Spleen (tissue), 11 donors: ENCODE measurements at regions not wholly inside any gene's neighbourhood (a gene's known extent, or its start where the extent isn't known, plus 50 kb on each side); places are given as distances from the start of the nearest gene placed in this dataset.

Experiments used
- DNase-seq: peaks from one replicate; pipeline ENCODE4 v3.0.0-alpha.2; 2020
- H3K27ac ChIP-seq, 8 donors: fragments of 200-600 bp; sonication (generic) in 7 of 8; 1 replicate in 4 of 8; 2 replicates in 4 of 8; pipeline versions ENCODE4 v1.5.0 to v1.8.0; 2016 to 2021; ENCODE audit warnings: inconsistent platforms in 4 of 8, mild to moderate bottlenecking in 4 of 8, moderate library complexity in 1 of 8
- H3K27me3 ChIP-seq, 7 donors: fragments of 200-600 bp; sonication (generic) in 6 of 7; replicated peaks in 1 of 7; 1 replicate in 4 of 7; 2 replicates in 3 of 7; pipeline versions ENCODE4 v1.5.0 to v1.8.0; 2016 to 2021; ENCODE audit warnings: inconsistent platforms in 3 of 7, mild to moderate bottlenecking in 1 of 7
- H3K36me3 ChIP-seq, 6 donors: fragments of 200-600 bp; sonication (generic) in 5 of 6; 1 replicate in 4 of 6; 2 replicates in 2 of 6; pipeline versions ENCODE4 v1.5.0 to v1.8.0; 2016 to 2021; ENCODE audit warnings: inconsistent platforms in 2 of 6
- H3K4me1 ChIP-seq, 6 donors: fragments of 200-600 bp; sonication (generic) in 5 of 6; 1 replicate in 3 of 6; 2 replicates in 3 of 6; pipeline versions ENCODE4 v1.5.0 to v1.8.0; 2016 to 2021; ENCODE audit warnings: inconsistent platforms in 3 of 6
- H3K4me3 ChIP-seq, 8 donors: fragments of 200-600 bp; sonication (generic) in 7 of 8; 1 replicate in 4 of 8; 2 replicates in 4 of 8; pipeline versions ENCODE4 v1.5.0 to v1.8.0; 2016 to 2021; ENCODE audit warnings: inconsistent platforms in 4 of 8, mild to moderate bottlenecking in 4 of 8, moderate library complexity in 2 of 8
- H3K9me3 ChIP-seq, 8 donors: fragments of 200-600 bp; sonication (generic) in 7 of 8; 1 replicate in 4 of 8; 2 replicates in 4 of 8; pipeline versions ENCODE4 v1.5.0 to v1.8.0; 2016 to 2021; ENCODE audit warnings: inconsistent platforms in 4 of 8
- CTCF ChIP-seq, 11 experiments: fragments of 200-600 bp in 7 of 11; fragments of 450-650 bp in 4 of 11; sonication (generic) in 4 of 11; IDR thresholded peaks in 8 of 11; conservative IDR thresholded peaks in 3 of 11; 1 replicate in 7 of 11; 2 replicates in 4 of 11; pipeline versions ENCODE4 v1.4.0 to v1.8.0; 2016 to 2021; ENCODE audit warnings: antibody characterized with exemption in 11 of 11, inconsistent platforms in 4 of 11, mild to moderate bottlenecking in 1 of 11
- POLR2A ChIP-seq, 3 donors: fragments of 450-650 bp; IDR thresholded peaks; one replicate each; pipeline ENCODE4 v1.5.1; 2017; ENCODE audit warnings: antibody characterized with exemption in 3 of 3, mild to moderate bottlenecking in 1 of 3
- POLR2AphosphoS5 ChIP-seq, 3 donors: sonication (generic); formaldehyde crosslinking; IDR thresholded peaks; one replicate each; pipeline ENCODE4 v1.5.1; 2017; ENCODE audit warnings: antibody characterized with exemption in 3 of 3
- WGBS, 5 donors: extraction: QIAGEN DNeasy Blood & Tissue Kit in 3 of 5; methylation state at CpG; one replicate each; pipeline versions ENCODE4 v1.1.5 to v1.1.7; 2013 to 2018; 5-methylcytosine and 5-hydroxymethylcytosine counted together
- intact Hi-C: fragments of 100-400 bp; cut with DNase I; formaldehyde crosslinking; loops from one replicate; pipeline ENCODE4 v1.15.0; 2023; ENCODE audit warnings: low total_unique reads
- donor health status: healthy with polysubstance abuse.
- donor health status: DM: no; HTN: no; CAD: no; lungs with moderate emphysema.
- donor health status: DM: no; HTN: no; CAD: no.
- donor health status: Bipolar disorder and iron deficiency.
- donor health status: healthy.
- donor health status: DM: no; HTN: no; CAD: no.
- donor health status: DM: yes; HTN: yes; CAD: no.

DNA sequence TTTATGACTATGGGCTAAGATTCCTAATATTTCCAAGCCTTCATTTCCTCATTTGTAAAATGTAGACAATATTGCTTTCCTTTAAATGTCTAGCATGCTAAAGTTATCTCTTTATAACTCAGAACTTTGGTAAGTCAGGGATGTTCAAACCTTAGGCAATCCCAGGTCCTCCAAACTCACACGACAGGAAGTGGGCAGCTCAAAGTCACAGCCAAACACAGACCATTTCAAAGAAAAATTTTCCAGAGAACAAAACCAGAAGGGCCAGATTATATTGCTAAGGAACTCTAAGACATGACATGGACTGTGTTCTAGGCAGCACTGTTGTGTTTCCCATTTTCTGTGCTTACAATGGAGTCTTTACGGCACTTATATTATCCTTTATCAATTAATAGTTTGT lies 87.8 kb upstream of the DYNC1I1 start:
- DNase-seq: no peak
- WGBS, 5 donors: 77 to 92% (median 82%) methylated on average over 2 of the region's 2 CpGs
- Histone ChIP-seq H3K36me3 (no peaks in the 10 kb centered on the region), H3K4me3 (no peak overlapping the region), H3K9me3 (no peaks in the 10 kb centered on the region), H3K27ac (no peak overlapping the region), H3K27me3 (no peaks in the 10 kb centered on the region), H3K4me1 (peaks cover 0 to 19% (median 7%) of the 10 kb centered on the region in 6 donors)
- TF ChIP-seq POLR2A (IDR thresholded peaks at IDR 0.05) (no peak), POLR2AphosphoS5 (IDR thresholded peaks at IDR 0.05) (no peak), CTCF (IDR thresholded peaks at IDR 0.05 in 8 of 11, conservative IDR thresholded peaks at IDR 0.05 in 3 of 11) (no peak)
- intact Hi-C loops: loop anchor here (10.0 kb wide), 1 partner anchor 90 kb away; the partner anchor contains the start of gene PDK4

DNA sequence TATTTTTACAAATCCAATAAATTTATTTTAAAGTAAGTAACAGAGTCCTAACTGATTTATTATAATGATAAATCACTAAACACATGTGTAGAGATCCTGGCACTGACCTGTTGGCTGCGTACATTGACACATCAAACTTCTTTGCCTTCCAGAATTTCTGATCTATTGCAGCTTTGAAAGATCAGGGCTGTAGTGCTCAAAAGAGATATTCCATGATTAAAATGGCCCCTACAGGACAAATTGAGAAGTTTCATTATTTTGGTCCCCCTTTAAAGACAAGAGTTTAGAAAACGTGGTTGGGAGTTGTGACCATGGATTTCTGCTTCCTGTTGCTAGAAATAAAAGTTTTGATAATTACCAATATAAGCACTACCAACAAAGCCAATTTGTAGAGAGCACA lies 87.7 kb upstream of the PDK4 start:
- Histone ChIP-seq H3K4me3 (no peak overlapping the region), H3K9me3 (no peaks in the 10 kb centered on the region), H3K27ac (peak overlapping the region in 1 of 8 donors; percentile 26), H3K4me1 (peaks cover 0 to 19% (median 7%) of the 10 kb centered on the region in 6 donors), H3K27me3 (no peaks in the 10 kb centered on the region), H3K36me3 (no peaks in the 10 kb centered on the region)
- TF ChIP-seq POLR2AphosphoS5 (IDR thresholded peaks at IDR 0.05) (no peak), POLR2A (IDR thresholded peaks at IDR 0.05) (no peak), CTCF (IDR thresholded peaks at IDR 0.05 in 8 of 11, conservative IDR thresholded peaks at IDR 0.05 in 3 of 11) (peak in 8 of 11 experiments; percentile 30 to 66 (median 60))
- WGBS, 5 donors: 23 to 42% (median 31%) methylated on average over 2 of the region's 2 CpGs
- no peak for DNase-seq
- intact Hi-C loops: loop anchor here (10.0 kb wide), 1 partner anchor 89 kb away; the partner anchor contains the start of gene PDK4

DNA sequence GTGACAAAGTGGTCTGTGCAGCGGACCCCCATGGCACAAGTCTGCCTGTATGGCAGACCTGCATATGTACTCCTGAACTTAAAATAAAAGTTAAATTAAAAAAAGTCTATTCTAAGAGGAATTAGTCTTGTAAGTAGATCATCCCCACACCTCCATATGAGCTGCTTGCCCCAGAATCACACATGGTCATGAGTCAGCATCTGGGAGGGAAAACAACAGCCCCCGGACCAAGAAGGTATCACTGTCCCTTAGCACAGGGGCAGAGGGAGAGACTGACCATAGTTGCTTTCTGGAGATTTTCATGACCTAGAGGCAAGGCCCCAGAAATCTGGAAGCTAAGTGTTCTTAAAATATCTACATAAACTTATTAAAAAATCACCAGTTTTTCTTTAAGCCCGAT lies 86.6 kb upstream of the PDK4 start:
- Histone ChIP-seq H3K36me3 (no peaks in the 10 kb centered on the region), H3K27me3 (no peaks in the 10 kb centered on the region), H3K4me1 (peaks cover 0 to 19% (median 7%) of the 10 kb centered on the region in 6 donors), H3K9me3 (no peaks in the 10 kb centered on the region), H3K27ac (no peak overlapping the region), H3K4me3 (no peak overlapping the region)
- intact Hi-C loops: loop anchor here (10.0 kb wide), 1 partner anchor 88 kb away; the partner anchor contains the start of gene PDK4
- TF ChIP-seq CTCF (IDR thresholded peaks at IDR 0.05 in 8 of 11, conservative IDR thresholded peaks at IDR 0.05 in 3 of 11) (no peak), POLR2A (IDR thresholded peaks at IDR 0.05) (no peak), POLR2AphosphoS5 (IDR thresholded peaks at IDR 0.05) (no peak)
- 61 to 88% (median 80%) methylated on average over 3 of the region's 3 CpGs for WGBS, 5 donors
- no peak for DNase-seq

GRCh38 chr7:95676691-95677090 lies 80.4 kb upstream of the PDK4 start:
- no peak for TF ChIP-seq POLR2A (IDR thresholded peaks at IDR 0.05)
- no peak for TF ChIP-seq POLR2AphosphoS5 (IDR thresholded peaks at IDR 0.05)
- H3K4me3 ChIP-seq: no peak overlapping the region
- intact Hi-C loops: no loop called here
- WGBS, 5 donors: 73 to 83% (median 79%) methylated on average over 3 of the region's 3 CpGs
- no peaks in the 10 kb centered on the region for H3K27me3 ChIP-seq
- H3K27ac ChIP-seq: no peak overlapping the region
- H3K9me3 ChIP-seq: no peaks in the 10 kb centered on the region
- no peak for DNase-seq
- no peaks in the 10 kb centered on the region for H3K36me3 ChIP-seq
- H3K4me1 ChIP-seq: no peaks in the 10 kb centered on the region

GRCh38 chr7:95675632-95676031 lies 79.3 kb upstream of the PDK4 start:
- WGBS, 5 donors: 71 to 92% (median 75%) methylated on average over 3 of the region's 3 CpGs
- Histone ChIP-seq H3K4me3 (no peak overlapping the region), H3K9me3 (no peaks in the 10 kb centered on the region), H3K4me1 (no peaks in the 10 kb centered on the region), H3K27ac (no peak overlapping the region), H3K27me3 (no peaks in the 10 kb centered on the region), H3K36me3 (no peaks in the 10 kb centered on the region)
- intact Hi-C loops: no loop called here
- TF ChIP-seq POLR2AphosphoS5 (IDR thresholded peaks at IDR 0.05) (no peak), CTCF (IDR thresholded peaks at IDR 0.05 in 8 of 11, conservative IDR thresholded peaks at IDR 0.05 in 3 of 11) (no peak), POLR2A (IDR thresholded peaks at IDR 0.05) (no peak)
- no peak for DNase-seq
